Gastrocnemius medialis (tissue), 4 donors: ENCODE measurements at regions not wholly inside any gene's neighbourhood (a gene's known extent, or its start where the extent isn't known, plus 50 kb on each side); places are given as distances from the start of the nearest gene placed in this dataset.

Experiments
- ATAC-seq, 2 donors: fragments of 150-250 bp; one replicate each; pipeline ENCODE4 v1.9.1; 2016
- DNase-seq, 2 donors: peaks; one replicate each; pipeline ENCODE4 v3.0.0-alpha.2; 2019
- H3K27ac ChIP-seq, 4 donors: fragments of 200-600 bp; sonication (generic); 1 replicate in 1 of 4; 2 replicates in 3 of 4; pipeline ENCODE4 v1.5.1; 2016 to 2018; ENCODE audit warnings: mild to moderate bottlenecking in 2 of 4, moderate library complexity in 1 of 4
- H3K27me3 ChIP-seq, 3 donors: fragments of 200-600 bp; sonication (generic) in 2 of 3; 1 replicate in 1 of 3; 2 replicates in 2 of 3; pipeline versions ENCODE4 v1.5.1 to v1.6.0; 2016 to 2019; ENCODE audit warnings: mild to moderate bottlenecking in 1 of 3, moderate library complexity in 1 of 3
- H3K36me3 ChIP-seq, 2 donors: fragments of 200-600 bp; sonication (generic) in 1 of 2; one replicate each; pipeline ENCODE4 v1.5.1; 2017 to 2018
- H3K4me1 ChIP-seq, 2 donors: fragments of 200-600 bp; sonication (generic) in 1 of 2; one replicate each; pipeline ENCODE4 v1.5.1; 2016 to 2017; ENCODE audit warnings: mild to moderate bottlenecking in 2 of 2
- H3K4me3 ChIP-seq, 4 donors: fragments of 200-600 bp; sonication (generic) in 3 of 4; 1 replicate in 1 of 4; 2 replicates in 3 of 4; pipeline ENCODE4 v1.5.1; 2016 to 2019; ENCODE audit warnings: mild to moderate bottlenecking in 2 of 4
- H3K9me3 ChIP-seq, 3 donors: fragments of 200-600 bp; sonication (generic) in 2 of 3; 1 replicate in 1 of 3; 2 replicates in 2 of 3; pipeline ENCODE4 v1.5.1; 2016 to 2019
- POLR2A ChIP-seq, 2 donors: fragments of 450-650 bp; IDR thresholded peaks; one replicate each; pipeline ENCODE4 v1.6.1; 2017; ENCODE audit warnings: antibody characterized with exemption in 2 of 2, mild to moderate bottlenecking in 2 of 2, moderate library complexity in 2 of 2
- in situ Hi-C, 4 donors: fragments of 200-750 bp; cut with MboI; loops; one replicate each; pipeline versions ENCODE4 v1.15.0 to v1.8.0; 2017; ENCODE audit warnings: low sequenced_read_pairs in 4 of 4
- intact Hi-C: fragments of 100-400 bp; cut with DNase I; formaldehyde crosslinking; loops from one replicate; pipeline ENCODE4 v1.15.1; 2023; ENCODE audit warnings: low total_unique reads
- TF ChIP-seq, protein P1 (sequence below), 5 experiments: fragments of 450-650 bp in 3 of 5; fragments of 200-600 bp in 2 of 5; sonication (generic) in 2 of 5; IDR thresholded peaks in 4 of 5; conservative IDR thresholded peaks in 1 of 5; 1 replicate in 4 of 5; 2 replicates in 1 of 5; pipeline ENCODE4 v1.5.1; 2016 to 2019; ENCODE audit warnings: antibody characterized with exemption in 5 of 5, mild to moderate bottlenecking in 3 of 5, moderate library complexity in 3 of 5

GRCh38 chr20:40894237-40894630 lies 134.4 kb upstream of the TOP1 start:
- H3K4me3 ChIP-seq = no peak overlapping the region
- intact Hi-C loops = no loop called here

GRCh38 chr20:40895182-40895581 lies 133.4 kb upstream of the TOP1 start:
- H3K9me3 ChIP-seq = no peaks in the 10 kb centered on the region
- intact Hi-C loops (no loop called here), in situ Hi-C loops (no loop called here)
- no peaks in the 10 kb centered on the region for H3K27me3 ChIP-seq
- H3K4me3 ChIP-seq = no peak overlapping the region
- no peak overlapping the region for H3K27ac ChIP-seq
- ATAC-seq (no peak), DNase-seq (no peak)
- H3K4me1 ChIP-seq = peaks cover 0 to 7% of the 10 kb centered on the region in 2 donors
- TF ChIP-seq, protein P1, sequence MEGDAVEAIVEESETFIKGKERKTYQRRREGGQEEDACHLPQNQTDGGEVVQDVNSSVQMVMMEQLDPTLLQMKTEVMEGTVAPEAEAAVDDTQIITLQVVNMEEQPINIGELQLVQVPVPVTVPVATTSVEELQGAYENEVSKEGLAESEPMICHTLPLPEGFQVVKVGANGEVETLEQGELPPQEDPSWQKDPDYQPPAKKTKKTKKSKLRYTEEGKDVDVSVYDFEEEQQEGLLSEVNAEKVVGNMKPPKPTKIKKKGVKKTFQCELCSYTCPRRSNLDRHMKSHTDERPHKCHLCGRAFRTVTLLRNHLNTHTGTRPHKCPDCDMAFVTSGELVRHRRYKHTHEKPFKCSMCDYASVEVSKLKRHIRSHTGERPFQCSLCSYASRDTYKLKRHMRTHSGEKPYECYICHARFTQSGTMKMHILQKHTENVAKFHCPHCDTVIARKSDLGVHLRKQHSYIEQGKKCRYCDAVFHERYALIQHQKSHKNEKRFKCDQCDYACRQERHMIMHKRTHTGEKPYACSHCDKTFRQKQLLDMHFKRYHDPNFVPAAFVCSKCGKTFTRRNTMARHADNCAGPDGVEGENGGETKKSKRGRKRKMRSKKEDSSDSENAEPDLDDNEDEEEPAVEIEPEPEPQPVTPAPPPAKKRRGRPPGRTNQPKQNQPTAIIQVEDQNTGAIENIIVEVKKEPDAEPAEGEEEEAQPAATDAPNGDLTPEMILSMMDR (IDR thresholded peaks at IDR 0.05 in 4 of 5, conservative IDR thresholded peaks at IDR 0.05 in 1 of 5) = no peak
- TF ChIP-seq POLR2A (IDR thresholded peaks at IDR 0.05) = no peak
- H3K36me3 ChIP-seq = no peaks in the 10 kb centered on the region

More at GRCh38 chr20:40894237-40894630, 134.4 kb upstream of the TOP1 start:
- Histone ChIP-seq H3K27me3 (no peaks in the 10 kb centered on the region), H3K27ac (no peak overlapping the region), H3K9me3 (no peaks in the 10 kb centered on the region), H3K4me1 (peaks cover 0 to 7% of the 10 kb centered on the region in 2 donors), H3K36me3 (no peaks in the 10 kb centered on the region)
- DNase-seq (no peak), ATAC-seq (no peak)
- in situ Hi-C loops = no loop called here
- TF ChIP-seq, protein P1 (IDR thresholded peaks at IDR 0.05 in 4 of 5, conservative IDR thresholded peaks at IDR 0.05 in 1 of 5) = no peak
- TF ChIP-seq POLR2A (IDR thresholded peaks at IDR 0.05) = no peak

DNA sequence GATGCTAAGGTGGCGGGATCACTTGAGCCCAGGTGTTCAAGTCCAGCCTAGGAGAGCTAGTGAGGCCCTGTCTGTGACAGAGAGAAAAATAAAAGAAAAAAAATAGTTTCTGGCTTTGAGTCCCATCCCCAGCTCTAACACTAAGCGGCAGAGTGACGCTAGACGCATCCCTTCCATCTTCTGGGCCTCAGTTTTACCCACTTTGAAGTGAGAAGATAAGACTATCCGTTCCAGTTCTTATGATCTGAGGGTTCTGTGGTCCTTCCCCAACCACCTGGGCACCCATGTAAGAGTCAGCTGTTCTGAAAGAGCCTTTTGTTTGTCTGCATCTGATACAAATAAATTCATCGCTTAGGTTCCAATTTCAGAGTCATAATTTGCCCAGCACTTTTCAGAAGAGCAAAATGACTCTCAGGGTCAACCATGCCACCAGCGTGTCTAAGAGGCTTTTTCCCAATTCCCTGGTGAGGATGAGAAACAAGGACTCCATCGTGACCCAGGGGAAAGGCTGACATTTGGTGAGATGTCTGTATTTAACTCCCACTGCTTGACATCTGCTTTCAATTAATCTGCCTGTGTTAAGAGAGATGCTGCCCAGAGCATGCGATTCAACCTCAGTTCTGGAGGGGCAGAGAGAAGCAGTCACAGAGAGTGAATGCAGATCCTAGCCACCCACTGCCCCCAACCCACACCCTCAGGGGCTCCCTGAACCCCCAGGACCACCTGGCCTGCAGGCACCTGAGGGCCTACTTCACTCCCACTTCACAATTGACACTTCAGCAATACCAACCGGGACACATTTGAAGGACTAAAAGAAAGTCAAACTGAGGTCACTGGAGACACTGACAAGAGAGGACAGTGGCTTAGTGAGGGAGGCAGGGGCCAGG lies 131.6 kb upstream of the TOP1 start:
- Histone ChIP-seq H3K4me1 (peaks cover 0 to 7% of the 10 kb centered on the region in 2 donors), H3K36me3 (no peaks in the 10 kb centered on the region), H3K9me3 (no peaks in the 10 kb centered on the region), H3K27me3 (no peaks in the 10 kb centered on the region), H3K27ac (no peak overlapping the region), H3K4me3 (no peak overlapping the region)
- intact Hi-C loops (no loop called here), in situ Hi-C loops (no loop called here)
- TF ChIP-seq, protein P1 (IDR thresholded peaks at IDR 0.05 in 4 of 5, conservative IDR thresholded peaks at IDR 0.05 in 1 of 5) = no peak
- no peak for TF ChIP-seq POLR2A (IDR thresholded peaks at IDR 0.05)
- ATAC-seq (no peak), DNase-seq (no peak)

DNA sequence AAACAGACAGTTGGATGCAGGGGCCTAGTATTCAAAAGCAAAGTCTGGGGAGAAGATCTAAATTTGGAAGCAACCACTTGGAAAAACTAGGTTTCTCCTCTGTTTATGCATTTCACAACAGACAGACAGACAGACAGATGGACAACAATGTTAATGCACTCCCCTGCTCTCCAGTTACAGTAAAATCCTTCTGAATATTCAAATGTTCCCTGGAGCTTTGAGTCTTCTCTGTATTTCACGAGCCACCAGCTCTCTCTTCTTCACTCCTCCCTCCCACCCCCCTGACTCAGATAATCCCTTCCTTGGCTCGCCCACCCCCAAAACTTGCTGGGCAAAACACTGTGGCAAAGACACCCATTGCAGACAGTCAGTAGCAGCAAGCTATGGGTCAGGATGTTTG lies 129.3 kb upstream of the TOP1 start:
- H3K27ac ChIP-seq = no peak overlapping the region
- no peak overlapping the region for H3K4me3 ChIP-seq
- intact Hi-C loops = no loop called here
- DNase-seq (no peak), ATAC-seq (no peak)
- no peaks in the 10 kb centered on the region for H3K27me3 ChIP-seq
- TF ChIP-seq, protein P1 (IDR thresholded peaks at IDR 0.05 in 4 of 5, conservative IDR thresholded peaks at IDR 0.05 in 1 of 5) = no peak
- TF ChIP-seq POLR2A (IDR thresholded peaks at IDR 0.05) = no peak
- in situ Hi-C loops = no loop called here
- H3K36me3 ChIP-seq = no peaks in the 10 kb centered on the region
- no peaks in the 10 kb centered on the region for H3K9me3 ChIP-seq
- no peaks in the 10 kb centered on the region for H3K4me1 ChIP-seq
